OCI-LY1 (cell line): ENCODE measurements at regions not wholly inside any gene's neighbourhood (a gene's known extent, or its start where the extent isn't known, plus 50 kb on each side); places are given as distances from the start of the nearest gene placed in this dataset.

Source experiments
- CTCF ChIP-seq: fragments of 200-600 bp; sonication (generic), shearing (Covaris generic); IDR thresholded peaks from 2 replicates; pipeline ENCODE4 v1.5.1; 2017; ENCODE audit warnings: mild to moderate bottlenecking, antibody characterized with exemption, low read length, moderate library complexity, mixed read lengths
- EZH2 ChIP-seq: fragments of 200-600 bp; sonication (generic), shearing (Covaris generic); IDR thresholded peaks from 2 replicates; pipeline ENCODE4 v1.8.0; 2017; ENCODE audit warnings: borderline replicate concordance, mixed run types, mild to moderate bottlenecking, antibody characterized with exemption, low read length, moderate library complexity, mixed read lengths

DNA sequence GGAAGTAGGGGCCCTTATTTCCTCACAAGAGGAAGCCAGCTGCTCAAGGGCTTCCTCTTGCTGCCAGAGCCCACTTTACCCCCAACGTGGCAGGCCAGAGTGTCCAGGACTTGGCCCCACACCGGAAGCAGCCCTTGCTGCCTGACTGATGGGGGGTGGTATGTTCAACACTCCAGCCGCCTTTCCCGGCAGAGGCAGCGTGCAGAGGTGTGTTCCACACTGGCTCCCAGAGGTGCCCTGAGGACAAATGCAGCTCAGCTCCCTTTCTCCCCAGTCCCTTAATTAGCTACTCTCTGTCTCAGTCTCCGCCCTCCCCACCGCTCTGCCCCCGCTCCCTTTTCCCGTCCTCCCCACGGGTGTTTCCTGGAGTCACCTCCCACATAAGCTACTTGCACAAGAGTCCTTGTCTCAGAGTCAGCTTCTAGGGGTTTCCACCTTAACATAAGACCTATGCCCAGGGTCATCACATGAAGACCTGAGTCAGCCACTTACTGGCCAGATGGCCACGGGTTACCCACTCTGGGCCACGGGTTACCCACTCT, 61.7 kb upstream of the SHLD1 start:
- TF ChIP-seq CTCF, result no peak
- TF ChIP-seq EZH2, result no peak
